Stimulated activated memory B cell treated with anti-CD40 and anti-IgM and Interleukin-4, amounts not matched to agents 10 μg/mL and 1 μg/mL and 100 μg/mL, for 72 hours (primary cell): ENCODE measurements at regions not wholly inside any gene's neighbourhood (a gene's known extent, or its start where the extent isn't known, plus 50 kb on each side); places are given as distances from the start of the nearest gene placed in this dataset.

Experiments
- ATAC-seq: fragments of 150-1000 bp; cut with Tn5 transposase; 2 replicates; pipeline ENCODE4 v1.10.0; 2021
- H3K27ac Mint-ChIP-seq: one replicate; pipeline ENCODE4 v1.8.0; 2022; ENCODE audit warnings: mild to moderate bottlenecking, mixed read lengths
- H3K27me3 Mint-ChIP-seq: one replicate; pipeline ENCODE4 v1.8.0; 2022; ENCODE audit warnings: mixed read lengths
- H3K36me3 Mint-ChIP-seq: one replicate; pipeline ENCODE4 v1.8.0; 2022; ENCODE audit warnings: mixed read lengths
- H3K4me1 Mint-ChIP-seq: one replicate; pipeline ENCODE4 v1.8.0; 2022; ENCODE audit warnings: mixed read lengths
- H3K4me3 Mint-ChIP-seq: one replicate; pipeline ENCODE4 v1.8.0; 2022; ENCODE audit warnings: mild to moderate bottlenecking, moderate library complexity, mixed read lengths
- H3K9me3 Mint-ChIP-seq: one replicate; pipeline ENCODE4 v1.8.0; 2022; ENCODE audit warnings: mixed read lengths

GRCh38 chrX:102859550-102859871 is 77.6 kb upstream of the RAB40AL start:
- no peak overlapping the region for H3K27ac Mint-ChIP-seq
- H3K27me3 Mint-ChIP-seq, result no peaks in the 10 kb centered on the region
- no peak overlapping the region for H3K4me3 Mint-ChIP-seq
- H3K9me3 Mint-ChIP-seq, result no peaks in the 10 kb centered on the region
- no peaks in the 10 kb centered on the region for H3K4me1 Mint-ChIP-seq
- no peak for ATAC-seq
- peaks cover 27% of the 10 kb centered on the region for H3K36me3 Mint-ChIP-seq

GRCh38 chrX:102860235-102860634 is 76.8 kb upstream of the RAB40AL start:
- no peaks in the 10 kb centered on the region for H3K4me1 Mint-ChIP-seq
- peaks cover 31% of the 10 kb centered on the region for H3K36me3 Mint-ChIP-seq
- no peak overlapping the region for H3K27ac Mint-ChIP-seq

GRCh38 chrX:102863735-102864134 is 73.3 kb upstream of the RAB40AL start:
- Mint-ChIP-seq H3K27ac (no peak overlapping the region), H3K27me3 (no peaks in the 10 kb centered on the region)
- peak; percentile 71 for ATAC-seq

More at GRCh38 chrX:102860235-102860634, 76.8 kb upstream of the RAB40AL start:
- no peak for ATAC-seq
- Mint-ChIP-seq H3K9me3 (no peaks in the 10 kb centered on the region), H3K27me3 (no peaks in the 10 kb centered on the region), H3K4me3 (no peak overlapping the region)

GRCh38 chrX:102866981-102867656 is 70.0 kb upstream of the RAB40AL start:
- peaks cover 18% of the 10 kb centered on the region for H3K36me3 Mint-ChIP-seq
- ATAC-seq, result no peak
- no peaks in the 10 kb centered on the region for H3K9me3 Mint-ChIP-seq
- H3K4me1 Mint-ChIP-seq, result no peaks in the 10 kb centered on the region
- H3K27ac Mint-ChIP-seq, result no peak overlapping the region
- no peak overlapping the region for H3K4me3 Mint-ChIP-seq
- H3K27me3 Mint-ChIP-seq, result no peaks in the 10 kb centered on the region

More at GRCh38 chrX:102863735-102864134, 73.3 kb upstream of the RAB40AL start:
- H3K9me3 Mint-ChIP-seq, result no peaks in the 10 kb centered on the region
- no peaks in the 10 kb centered on the region for H3K4me1 Mint-ChIP-seq
- H3K36me3 Mint-ChIP-seq, result peaks cover 10% of the 10 kb centered on the region
- no peak overlapping the region for H3K4me3 Mint-ChIP-seq

- Mint-ChIP-seq H3K36me3 (peaks cover 26% of the 10 kb centered on the region), H3K27ac (no peak overlapping the region)
These were observed 53.6 kb upstream of the RAB40AL start for GRCh38 chrX:102883491-102883890.

More at GRCh38 chrX:102883491-102883890, 53.6 kb upstream of the RAB40AL start:
- H3K27me3 Mint-ChIP-seq, result no peaks in the 10 kb centered on the region
- no peaks in the 10 kb centered on the region for H3K9me3 Mint-ChIP-seq
- no peaks in the 10 kb centered on the region for H3K4me1 Mint-ChIP-seq
- H3K4me3 Mint-ChIP-seq, result no peak overlapping the region
- no peak for ATAC-seq
